Astrocyte (in vitro differentiated cells and primary cell): ENCODE measurements at regions not wholly inside any gene's neighbourhood (a gene's known extent, or its start where the extent isn't known, plus 50 kb on each side); places are given as distances from the start of the nearest gene placed in this dataset.

Experiments
- DNase-seq: peaks from one replicate; pipeline ENCODE4 v3.0.0-alpha.2; 2010; ENCODE audit warnings: low read depth
- FAIRE-seq: peaks from 2 replicates; lab custom pipeline; 2011; peaks lifted over from hg19 to GRCh38; lab: Jason Lieb, UNC
- H2AFZ ChIP-seq: 2 replicates; pipeline ENCODE4 v1.6.0; 2012; ENCODE audit warnings: low read depth, low read length, inconsistent platforms
- H3K27ac ChIP-seq: 2 replicates; pipeline ENCODE4 v1.5.1; 2011; ENCODE audit warnings: low read depth, low read length, inconsistent platforms
- H3K27me3 ChIP-seq: 2 replicates; pipeline ENCODE4 v1.6.0; 2011; ENCODE audit warnings: low read length, inconsistent platforms; ENCODE audit not compliant: insufficient read depth
- H3K36me3 ChIP-seq: 2 replicates; pipeline ENCODE4 v1.5.1; 2011; ENCODE audit warnings: low read length, inconsistent platforms; ENCODE audit not compliant: insufficient read depth
- H3K4me1 ChIP-seq: 2 replicates; pipeline ENCODE4 v1.5.1; 2011; ENCODE audit warnings: low read length, inconsistent platforms; ENCODE audit not compliant: insufficient read depth
- H3K4me2 ChIP-seq: 2 replicates; pipeline ENCODE4 v1.6.0; 2012; ENCODE audit warnings: low read length, inconsistent platforms
- H3K4me3 ChIP-seq: 2 replicates; pipeline ENCODE4 v1.5.1; 2011; ENCODE audit warnings: low read depth, mild to moderate bottlenecking, low read length, inconsistent platforms; ENCODE audit not compliant: insufficient read depth
- H3K79me2 ChIP-seq: 2 replicates; pipeline ENCODE4 v1.6.0; 2012; ENCODE audit warnings: mild to moderate bottlenecking, low read length, inconsistent platforms; ENCODE audit not compliant: insufficient read depth
- H3K9ac ChIP-seq: 2 replicates; pipeline ENCODE4 v1.6.0; 2012; ENCODE audit warnings: mild to moderate bottlenecking, low read length, inconsistent platforms
- H3K9me3 ChIP-seq: 2 replicates; pipeline ENCODE4 v1.5.1; 2012; ENCODE audit warnings: low read depth, mild to moderate bottlenecking, low read length, inconsistent platforms; ENCODE audit not compliant: insufficient read depth
- H4K20me1 ChIP-seq: 2 replicates; pipeline ENCODE4 v1.6.0; 2012; ENCODE audit warnings: low read length, inconsistent platforms; ENCODE audit not compliant: insufficient read depth
- H3K27ac Mint-ChIP-seq: one replicate; pipeline ENCODE4 v1.8.0; 2021; ENCODE audit warnings: mild to moderate bottlenecking, mixed read lengths; ENCODE audit not compliant: unreplicated experiment
- H3K27me3 Mint-ChIP-seq: one replicate; pipeline ENCODE4 v1.8.0; 2021; ENCODE audit warnings: low read depth, mixed read lengths; ENCODE audit not compliant: unreplicated experiment
- H3K36me3 Mint-ChIP-seq: one replicate; pipeline ENCODE4 v1.8.0; 2021; ENCODE audit warnings: low read depth, mixed read lengths; ENCODE audit not compliant: unreplicated experiment
- H3K4me1 Mint-ChIP-seq: one replicate; pipeline ENCODE4 v1.8.0; 2021; ENCODE audit warnings: low read depth, mixed read lengths; ENCODE audit not compliant: unreplicated experiment
- H3K4me3 Mint-ChIP-seq: one replicate; pipeline ENCODE4 v1.8.0; 2021; ENCODE audit warnings: mild to moderate bottlenecking, moderate library complexity, mixed read lengths; ENCODE audit not compliant: unreplicated experiment
- H3K9me3 Mint-ChIP-seq: one replicate; pipeline ENCODE4 v1.8.0; 2021; ENCODE audit warnings: mild to moderate bottlenecking, mixed read lengths; ENCODE audit not compliant: unreplicated experiment
- CTCF ChIP-seq: IDR thresholded peaks from 2 replicates; pipeline ENCODE4 v1.5.1; 2011; ENCODE audit warnings: low read depth, mild to moderate bottlenecking, inconsistent platforms, low read length, moderate library complexity; ENCODE audit not compliant: insufficient read depth
- EZH2 ChIP-seq: IDR thresholded peaks from 2 replicates; pipeline ENCODE4 v1.6.1; 2012; ENCODE audit warnings: mild to moderate bottlenecking, low read length, inconsistent platforms; ENCODE audit not compliant: insufficient read depth

GRCh38 chr4:20383969-20384368 is 132.3 kb downstream of the SLIT2 start:
- Histone ChIP-seq H3K79me2 (no peaks in the 10 kb centered on the region), H3K4me3 (no peak overlapping the region), H3K9me3 (no peaks in the 10 kb centered on the region), H3K27ac (no peak overlapping the region), H3K4me2 (no peak overlapping the region), H3K9ac (no peak overlapping the region), H3K4me1 (no peaks in the 10 kb centered on the region), H3K27me3 (no peaks in the 10 kb centered on the region), H3K36me3 (no peaks in the 10 kb centered on the region), H2AFZ (no peak overlapping the region), H4K20me1 (no peaks in the 10 kb centered on the region)
- no peak for FAIRE-seq
- Mint-ChIP-seq H3K9me3 (no peaks in the 10 kb centered on the region), H3K36me3 (no peaks in the 10 kb centered on the region), H3K4me1 (no peaks in the 10 kb centered on the region), H3K27ac (no peak overlapping the region), H3K4me3 (no peak overlapping the region), H3K27me3 (no peaks in the 10 kb centered on the region)
- TF ChIP-seq CTCF (no peak), EZH2 (no peak)
- DNase-seq: no peak

DNA sequence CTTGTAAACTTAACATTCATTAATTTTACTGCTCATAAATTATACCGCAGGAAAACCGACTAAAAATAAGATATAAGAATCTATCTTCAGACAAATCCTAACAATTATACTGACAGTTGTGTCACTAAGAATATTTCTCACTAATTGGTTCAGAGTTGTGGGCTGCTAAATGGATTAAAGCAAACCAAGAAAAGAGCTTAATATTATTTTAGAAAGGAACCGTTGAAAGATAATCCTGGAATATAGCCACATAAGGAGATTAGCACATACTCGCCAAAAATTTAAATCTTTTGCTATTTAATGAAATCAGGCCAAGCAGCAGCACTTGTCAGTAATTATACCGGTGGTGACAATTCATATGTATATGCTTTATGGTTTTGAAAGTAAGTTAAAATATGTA is 132.8 kb downstream of the SLIT2 start:
- no peaks in the 10 kb centered on the region for H3K27me3 Mint-ChIP-seq
- no peaks in the 10 kb centered on the region for H3K36me3 Mint-ChIP-seq
- DNase-seq (no peak), FAIRE-seq (no peak)
- H3K9me3 Mint-ChIP-seq: no peaks in the 10 kb centered on the region
- no peak overlapping the region for H3K4me2 ChIP-seq
- no peak overlapping the region for H2AFZ ChIP-seq
- no peak overlapping the region for H3K27ac ChIP-seq
- no peaks in the 10 kb centered on the region for H4K20me1 ChIP-seq
- no peak overlapping the region for H3K9ac ChIP-seq
- no peaks in the 10 kb centered on the region for H3K79me2 ChIP-seq
- no peak overlapping the region for H3K27ac Mint-ChIP-seq
- H3K4me3 Mint-ChIP-seq: no peak overlapping the region
- H3K27me3 ChIP-seq: no peaks in the 10 kb centered on the region
- no peak overlapping the region for H3K4me3 ChIP-seq
- no peaks in the 10 kb centered on the region for H3K9me3 ChIP-seq
- no peak for TF ChIP-seq CTCF
- TF ChIP-seq EZH2: no peak
- no peaks in the 10 kb centered on the region for H3K4me1 ChIP-seq
- no peaks in the 10 kb centered on the region for H3K4me1 Mint-ChIP-seq
- no peaks in the 10 kb centered on the region for H3K36me3 ChIP-seq

DNA sequence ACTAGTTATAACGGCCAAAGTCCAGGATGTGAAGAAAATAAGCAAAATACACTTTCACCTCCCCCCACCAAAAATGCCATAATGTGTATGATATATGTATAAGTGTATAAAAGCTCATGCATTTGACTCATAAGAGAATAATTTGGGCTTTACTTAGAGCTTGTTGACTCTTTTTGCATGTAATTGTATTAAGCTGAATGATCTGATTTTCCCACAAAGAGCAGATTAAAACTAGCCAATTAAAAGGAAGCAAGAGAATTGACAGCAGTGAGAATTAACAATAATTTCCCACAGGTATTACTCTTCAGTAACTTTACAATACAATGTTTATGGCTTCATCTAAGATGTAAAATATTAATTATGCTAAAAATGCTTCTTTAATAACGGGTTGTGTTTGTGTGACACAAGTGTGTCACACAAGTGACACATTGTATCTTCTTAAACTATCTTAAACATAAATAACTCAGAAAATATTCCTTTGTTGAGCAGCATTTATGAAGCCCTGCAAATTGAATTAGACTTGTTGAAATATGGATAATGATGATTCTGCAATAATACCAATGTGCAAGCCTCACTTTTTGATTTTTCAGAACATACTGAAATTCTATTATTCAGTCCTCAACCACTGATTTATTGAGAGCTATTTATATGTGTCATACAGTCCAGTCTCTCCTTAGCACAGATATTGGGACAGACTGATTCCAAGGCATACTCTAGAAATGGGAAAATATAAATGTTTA is 134.5 kb downstream of the SLIT2 start:
- TF ChIP-seq EZH2 (no peak), CTCF (no peak)
- H3K27ac ChIP-seq: no peak overlapping the region
- Mint-ChIP-seq H3K4me1 (no peaks in the 10 kb centered on the region), H3K36me3 (no peaks in the 10 kb centered on the region), H3K9me3 (no peaks in the 10 kb centered on the region), H3K27me3 (no peaks in the 10 kb centered on the region), H3K4me3 (no peak overlapping the region), H3K27ac (no peak overlapping the region)
- H3K4me3 ChIP-seq: no peak overlapping the region
- no peak overlapping the region for H3K9ac ChIP-seq
- no peaks in the 10 kb centered on the region for H3K79me2 ChIP-seq
- no peak overlapping the region for H3K4me2 ChIP-seq
- FAIRE-seq (no peak), DNase-seq (no peak)
- no peak overlapping the region for H2AFZ ChIP-seq
- H3K4me1 ChIP-seq: no peaks in the 10 kb centered on the region
- H3K9me3 ChIP-seq: no peaks in the 10 kb centered on the region
- H3K36me3 ChIP-seq: no peaks in the 10 kb centered on the region
- H3K27me3 ChIP-seq: no peaks in the 10 kb centered on the region
- H4K20me1 ChIP-seq: no peaks in the 10 kb centered on the region
